Fibroblast of lung (primary cell): ENCODE measurements at regions not wholly inside any gene's neighbourhood (a gene's known extent, or its start where the extent isn't known, plus 50 kb on each side); places are given as distances from the start of the nearest gene placed in this dataset.

Experiments
- DNase-seq, 2 donors: peaks; one replicate each; pipeline versions ENCODE4 v3.0.0 to v3.0.0-alpha.2; 2010; ENCODE audit warnings: low read depth in 2 of 2
- H2AFZ ChIP-seq: 2 replicates; pipeline ENCODE4 v1.5.1; 2012; ENCODE audit warnings: low read length, control low read depth, inconsistent platforms
- H3K27ac ChIP-seq: 2 replicates; pipeline ENCODE4 v1.5.1; 2011; ENCODE audit warnings: low read length, control low read depth; ENCODE audit not compliant: insufficient read depth
- H3K27me3 ChIP-seq: 2 replicates; pipeline ENCODE4 v1.5.1; 2011; ENCODE audit warnings: mild to moderate bottlenecking, low read length; ENCODE audit not compliant: control insufficient read depth, insufficient read depth
- H3K36me3 ChIP-seq: 2 replicates; pipeline ENCODE4 v1.5.1; 2011; ENCODE audit warnings: low read length; ENCODE audit not compliant: control insufficient read depth, insufficient read depth
- H3K4me1 ChIP-seq: 2 replicates; pipeline ENCODE4 v1.5.1; 2011; ENCODE audit warnings: low read length; ENCODE audit not compliant: control insufficient read depth, insufficient read depth; ENCODE audit errors: extremely low read depth
- H3K4me2 ChIP-seq: 2 replicates; pipeline ENCODE4 v1.5.1; 2011; ENCODE audit warnings: low read length, control low read depth; ENCODE audit not compliant: insufficient read depth; ENCODE audit errors: extremely low read depth
- H3K4me3 ChIP-seq, 4 experiments: fragments of 200-600 bp in 1 of 4; sonication (generic) in 1 of 4; replicated peaks in 1 of 4; 2 replicates each; pipeline ENCODE4 v1.5.1; 2011 to 2016; ENCODE audit warnings: low read length in 4 of 4, low read depth in 3 of 4, mild to moderate bottlenecking in 3 of 4, control low read depth in 2 of 4, inconsistent platforms in 1 of 4, mixed read lengths in 1 of 4; ENCODE audit not compliant: insufficient read depth in 1 of 4; ENCODE audit errors: control extremely low read depth in 1 of 4
- H3K79me2 ChIP-seq: 2 replicates; pipeline ENCODE4 v1.5.1; 2012; ENCODE audit warnings: mild to moderate bottlenecking, low read length, inconsistent platforms; ENCODE audit not compliant: control insufficient read depth, insufficient read depth
- H3K9ac ChIP-seq: 2 replicates; pipeline ENCODE4 v1.5.1; 2011; ENCODE audit warnings: mild to moderate bottlenecking, low read length, control low read depth; ENCODE audit not compliant: insufficient read depth
- H3K9me3 ChIP-seq: 2 replicates; pipeline ENCODE4 v1.5.1; 2012; ENCODE audit warnings: low read depth, low read length; ENCODE audit not compliant: control insufficient read depth, insufficient read depth
- H4K20me1 ChIP-seq: 2 replicates; pipeline ENCODE4 v1.5.1; 2011; ENCODE audit warnings: low read length; ENCODE audit not compliant: control insufficient read depth, insufficient read depth; ENCODE audit errors: extremely low read depth
- EZH2 ChIP-seq: IDR thresholded peaks from 2 replicates; pipeline ENCODE4 v1.5.1; 2012; ENCODE audit warnings: low read length, control low read depth, mild to moderate bottlenecking; ENCODE audit errors: missing control alignments
- TF ChIP-seq, protein P1 (sequence below), 2 donors: IDR thresholded peaks in 1 of 2; conservative IDR thresholded peaks in 1 of 2; 1 replicate in 1 of 2; 2 replicates in 1 of 2; pipeline ENCODE4 v1.5.1; 2011 to 2012; ENCODE audit warnings: low read length in 2 of 2, control low read depth in 1 of 2, inconsistent platforms in 1 of 2, low read depth in 1 of 2, mild to moderate bottlenecking in 1 of 2

DNA sequence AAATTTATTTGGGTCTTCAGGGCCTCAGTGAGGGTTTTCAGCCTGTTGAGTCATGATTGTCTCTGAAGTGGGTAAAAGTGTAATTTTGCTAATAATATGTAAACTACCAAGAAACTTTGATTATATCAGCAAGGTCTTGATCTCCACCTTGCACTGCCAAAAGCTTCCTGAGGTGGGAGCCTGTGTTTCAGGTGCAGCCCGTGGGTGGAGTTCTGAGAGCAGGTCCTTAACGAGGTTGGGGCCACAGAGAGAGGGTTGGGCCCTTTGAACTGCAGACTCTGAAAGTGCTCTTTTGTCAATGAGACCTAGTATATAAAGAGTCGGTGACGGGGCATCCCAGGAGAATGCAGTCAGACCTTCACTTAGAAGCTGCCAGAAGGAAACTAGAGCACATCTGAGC, 129.7 kb upstream of the MAP3K4 start:
- H3K79me2 ChIP-seq = no peaks in the 10 kb centered on the region
- H3K27ac ChIP-seq = no peak overlapping the region
- no peak overlapping the region for H2AFZ ChIP-seq
- H3K27me3 ChIP-seq = no peaks in the 10 kb centered on the region
- H3K36me3 ChIP-seq = no peaks in the 10 kb centered on the region
- H3K9ac ChIP-seq = no peak overlapping the region
- no peaks in the 10 kb centered on the region for H3K4me1 ChIP-seq
- TF ChIP-seq, protein P1, sequence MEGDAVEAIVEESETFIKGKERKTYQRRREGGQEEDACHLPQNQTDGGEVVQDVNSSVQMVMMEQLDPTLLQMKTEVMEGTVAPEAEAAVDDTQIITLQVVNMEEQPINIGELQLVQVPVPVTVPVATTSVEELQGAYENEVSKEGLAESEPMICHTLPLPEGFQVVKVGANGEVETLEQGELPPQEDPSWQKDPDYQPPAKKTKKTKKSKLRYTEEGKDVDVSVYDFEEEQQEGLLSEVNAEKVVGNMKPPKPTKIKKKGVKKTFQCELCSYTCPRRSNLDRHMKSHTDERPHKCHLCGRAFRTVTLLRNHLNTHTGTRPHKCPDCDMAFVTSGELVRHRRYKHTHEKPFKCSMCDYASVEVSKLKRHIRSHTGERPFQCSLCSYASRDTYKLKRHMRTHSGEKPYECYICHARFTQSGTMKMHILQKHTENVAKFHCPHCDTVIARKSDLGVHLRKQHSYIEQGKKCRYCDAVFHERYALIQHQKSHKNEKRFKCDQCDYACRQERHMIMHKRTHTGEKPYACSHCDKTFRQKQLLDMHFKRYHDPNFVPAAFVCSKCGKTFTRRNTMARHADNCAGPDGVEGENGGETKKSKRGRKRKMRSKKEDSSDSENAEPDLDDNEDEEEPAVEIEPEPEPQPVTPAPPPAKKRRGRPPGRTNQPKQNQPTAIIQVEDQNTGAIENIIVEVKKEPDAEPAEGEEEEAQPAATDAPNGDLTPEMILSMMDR (conservative IDR thresholded peaks at IDR 0.05 in 1 of 2, IDR thresholded peaks at IDR 0.05 in 1 of 2; ENCODE audit: low read depth in 1 of 2, low read length in 2 of 2) = no peak
- TF ChIP-seq EZH2 = no peak
- DNase-seq = no peak
- no peaks in the 10 kb centered on the region for H4K20me1 ChIP-seq
- H3K9me3 ChIP-seq = no peaks in the 10 kb centered on the region
- no peak overlapping the region for H3K4me3 ChIP-seq
- no peak overlapping the region for H3K4me2 ChIP-seq

DNA sequence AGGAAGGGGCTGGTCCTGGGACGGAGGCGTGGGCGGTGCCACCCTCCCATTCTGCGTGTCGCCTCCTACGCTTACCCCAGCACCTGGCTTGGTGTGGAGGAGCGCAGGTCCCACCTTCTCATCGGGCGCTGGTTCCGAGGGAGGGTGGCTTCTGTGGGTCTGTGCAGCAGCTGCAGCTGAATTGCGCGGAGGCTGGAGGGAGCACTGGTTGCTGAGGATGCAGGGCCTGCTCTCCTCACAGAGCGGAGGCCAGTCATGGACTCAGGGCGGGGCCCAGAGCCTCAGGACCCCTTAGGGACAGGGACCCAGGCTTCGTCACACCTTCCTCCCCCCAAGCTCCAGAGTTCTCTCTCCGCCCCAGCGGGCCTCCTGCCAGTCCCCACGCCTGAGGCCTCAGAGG, 127.8 kb upstream of the MAP3K4 start:
- H3K4me2 ChIP-seq = no peak overlapping the region
- no peaks in the 10 kb centered on the region for H3K79me2 ChIP-seq
- no peaks in the 10 kb centered on the region for H3K36me3 ChIP-seq
- H3K4me1 ChIP-seq = no peaks in the 10 kb centered on the region
- no peak for DNase-seq
- H2AFZ ChIP-seq = no peak overlapping the region
- no peaks in the 10 kb centered on the region for H4K20me1 ChIP-seq
- no peak for TF ChIP-seq EZH2
- TF ChIP-seq, protein P1 (conservative IDR thresholded peaks at IDR 0.05 in 1 of 2, IDR thresholded peaks at IDR 0.05 in 1 of 2; ENCODE audit: low read depth in 1 of 2, low read length in 2 of 2) = no peak
- H3K4me3 ChIP-seq = no peak overlapping the region
- no peaks in the 10 kb centered on the region for H3K9me3 ChIP-seq
- no peak overlapping the region for H3K9ac ChIP-seq
- H3K27me3 ChIP-seq = no peaks in the 10 kb centered on the region
- H3K27ac ChIP-seq = no peak overlapping the region

GRCh38 chr6:160871320-160871719, 120.2 kb upstream of the MAP3K4 start:
- no peak overlapping the region for H2AFZ ChIP-seq
- no peak for TF ChIP-seq EZH2
- TF ChIP-seq, protein P1 (conservative IDR thresholded peaks at IDR 0.05 in 1 of 2, IDR thresholded peaks at IDR 0.05 in 1 of 2; ENCODE audit: low read depth in 1 of 2, low read length in 2 of 2) = no peak
- H3K79me2 ChIP-seq = no peaks in the 10 kb centered on the region
- no peak overlapping the region for H3K9ac ChIP-seq
- H3K27me3 ChIP-seq = no peaks in the 10 kb centered on the region
- no peaks in the 10 kb centered on the region for H3K36me3 ChIP-seq
- no peak overlapping the region for H3K4me3 ChIP-seq
- no peak overlapping the region for H3K4me2 ChIP-seq
- DNase-seq = no peak
- H3K27ac ChIP-seq = no peak overlapping the region
- H4K20me1 ChIP-seq = no peaks in the 10 kb centered on the region
- no peaks in the 10 kb centered on the region for H3K9me3 ChIP-seq
- H3K4me1 ChIP-seq = no peaks in the 10 kb centered on the region
